Thoracic aorta (tissue), 2 donors: ENCODE measurements at regions not wholly inside any gene's neighbourhood (a gene's known extent, or its start where the extent isn't known, plus 50 kb on each side); places are given as distances from the start of the nearest gene placed in this dataset.

Experiments used
- ATAC-seq: fragments of 150-250 bp; one replicate; pipeline ENCODE4 v1.8.0; 2017; ENCODE audit warnings: low read depth; ENCODE audit not compliant: insufficient number of reproducible peaks, low FRiP score
- DNase-seq: peaks from one replicate; pipeline ENCODE4 v3.0.0-alpha.2; 2020; ENCODE audit warnings: low spot score
- H3K27ac ChIP-seq, 2 donors: fragments of 200-600 bp; sonication (generic); 1 replicate in 1 of 2; 2 replicates in 1 of 2; pipeline ENCODE4 v1.5.1; 2016; ENCODE audit warnings: mild to moderate bottlenecking in 2 of 2, moderate library complexity in 2 of 2
- H3K27me3 ChIP-seq: fragments of 200-600 bp; sonication (generic); replicated peaks from 2 replicates; pipeline ENCODE4 v1.6.0; 2016; ENCODE audit warnings: mild to moderate bottlenecking; ENCODE audit not compliant: insufficient read depth
- H3K36me3 ChIP-seq: fragments of 200-600 bp; sonication (generic); one replicate; pipeline ENCODE4 v1.5.1; 2016
- H3K4me1 ChIP-seq, 2 donors: fragments of 200-600 bp; sonication (generic); 1 replicate in 1 of 2; 2 replicates in 1 of 2; pipeline versions ENCODE4 v1.5.1 to v1.6.0; 2016; ENCODE audit warnings: low read depth in 2 of 2, mild to moderate bottlenecking in 1 of 2; ENCODE audit not compliant: control insufficient read depth in 1 of 2
- H3K4me3 ChIP-seq: fragments of 200-600 bp; sonication (generic); 2 replicates; pipeline ENCODE4 v1.5.1; 2016; ENCODE audit warnings: mild to moderate bottlenecking
- H3K9me3 ChIP-seq: fragments of 200-600 bp; sonication (generic); 2 replicates; pipeline ENCODE4 v1.5.1; 2016
- TF ChIP-seq, protein P1 (sequence below): fragments of 200-600 bp; sonication (generic); IDR thresholded peaks from one replicate; pipeline ENCODE4 v1.5.1; 2019; ENCODE audit warnings: antibody characterized with exemption

DNA sequence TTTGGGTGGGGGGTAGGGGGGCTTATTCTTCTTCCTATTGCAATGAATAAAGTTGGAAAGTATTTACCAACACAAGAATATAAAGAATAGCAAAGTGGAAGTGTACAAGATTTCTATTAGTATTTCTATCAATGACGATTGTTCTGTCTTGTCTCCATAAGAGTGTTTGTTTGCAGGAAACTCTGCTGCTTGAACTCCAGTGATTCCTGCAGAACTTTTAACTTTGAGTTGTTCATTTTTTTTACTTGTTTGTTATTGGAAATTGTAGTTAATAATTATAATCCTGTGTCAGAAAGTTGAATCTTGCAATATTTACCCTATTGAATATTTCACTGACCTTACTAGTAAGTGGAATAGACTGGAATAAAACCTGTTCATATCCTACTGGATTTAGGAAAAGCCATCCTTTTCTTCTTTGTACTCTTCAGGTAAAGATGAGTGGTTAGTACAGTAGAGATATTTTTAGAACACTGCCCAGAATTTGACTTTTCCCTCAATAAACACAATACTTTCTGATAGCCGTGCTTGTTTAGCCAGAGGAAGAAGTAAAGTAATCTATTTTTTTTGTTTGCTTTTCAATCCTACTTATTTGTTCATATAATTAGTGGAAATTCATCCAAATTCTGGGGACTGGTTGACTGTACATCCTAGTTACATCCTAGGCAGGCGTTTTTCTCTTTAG, 340.4 kb downstream of the TENT4A start:
- no peak overlapping the region for H3K27ac ChIP-seq
- H3K36me3 ChIP-seq = no peaks in the 10 kb centered on the region
- ATAC-seq (no peak), DNase-seq (no peak)
- no peak overlapping the region for H3K4me3 ChIP-seq
- no peaks in the 10 kb centered on the region for H3K4me1 ChIP-seq
- H3K9me3 ChIP-seq = no peaks in the 10 kb centered on the region
- H3K27me3 ChIP-seq = no peaks in the 10 kb centered on the region
- TF ChIP-seq, protein P1, sequence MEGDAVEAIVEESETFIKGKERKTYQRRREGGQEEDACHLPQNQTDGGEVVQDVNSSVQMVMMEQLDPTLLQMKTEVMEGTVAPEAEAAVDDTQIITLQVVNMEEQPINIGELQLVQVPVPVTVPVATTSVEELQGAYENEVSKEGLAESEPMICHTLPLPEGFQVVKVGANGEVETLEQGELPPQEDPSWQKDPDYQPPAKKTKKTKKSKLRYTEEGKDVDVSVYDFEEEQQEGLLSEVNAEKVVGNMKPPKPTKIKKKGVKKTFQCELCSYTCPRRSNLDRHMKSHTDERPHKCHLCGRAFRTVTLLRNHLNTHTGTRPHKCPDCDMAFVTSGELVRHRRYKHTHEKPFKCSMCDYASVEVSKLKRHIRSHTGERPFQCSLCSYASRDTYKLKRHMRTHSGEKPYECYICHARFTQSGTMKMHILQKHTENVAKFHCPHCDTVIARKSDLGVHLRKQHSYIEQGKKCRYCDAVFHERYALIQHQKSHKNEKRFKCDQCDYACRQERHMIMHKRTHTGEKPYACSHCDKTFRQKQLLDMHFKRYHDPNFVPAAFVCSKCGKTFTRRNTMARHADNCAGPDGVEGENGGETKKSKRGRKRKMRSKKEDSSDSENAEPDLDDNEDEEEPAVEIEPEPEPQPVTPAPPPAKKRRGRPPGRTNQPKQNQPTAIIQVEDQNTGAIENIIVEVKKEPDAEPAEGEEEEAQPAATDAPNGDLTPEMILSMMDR = no peak

DNA sequence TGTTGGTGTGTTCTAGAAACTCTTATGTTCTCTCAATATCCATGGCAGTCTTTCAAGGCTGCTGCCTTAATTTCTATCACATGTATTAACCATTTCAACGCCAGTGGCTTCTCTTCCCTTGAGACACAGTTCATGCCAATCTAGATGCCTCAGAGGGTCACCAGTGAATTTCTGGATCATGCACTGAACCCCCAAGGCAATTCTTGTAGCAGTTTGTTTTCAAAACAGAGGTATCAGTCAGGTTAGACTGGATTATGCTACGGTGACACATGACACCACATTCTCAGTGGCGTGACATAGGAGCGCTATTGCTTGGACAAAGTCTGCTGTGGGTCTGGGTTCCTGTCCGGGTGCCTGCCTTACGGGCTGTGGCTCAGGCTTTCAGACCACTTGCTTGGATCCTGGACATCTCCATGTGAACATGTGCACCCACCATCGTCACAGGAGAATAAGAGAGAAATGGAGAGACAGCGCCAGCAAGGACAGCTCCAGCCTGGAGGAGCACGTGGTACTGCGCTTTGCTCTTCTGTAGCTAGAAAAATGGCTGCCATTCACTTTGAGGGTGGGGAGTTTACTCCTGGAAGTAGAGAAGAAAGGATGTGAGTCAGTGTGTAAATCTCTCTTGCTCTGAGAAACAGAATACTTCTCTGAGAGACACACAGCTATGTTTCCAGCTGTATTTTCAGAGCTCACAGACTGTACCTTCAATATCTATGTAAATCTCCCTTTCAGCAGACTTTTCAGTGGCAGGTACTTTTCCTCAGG, 329.3 kb upstream of the ADCY2 start:
- H3K4me3 ChIP-seq = no peak overlapping the region
- no peaks in the 10 kb centered on the region for H3K4me1 ChIP-seq
- DNase-seq = no peak
- H3K9me3 ChIP-seq = no peaks in the 10 kb centered on the region
- TF ChIP-seq, protein P1 = no peak
- H3K27me3 ChIP-seq = no peaks in the 10 kb centered on the region
- no peak for ATAC-seq
- H3K27ac ChIP-seq = no peak overlapping the region
- no peaks in the 10 kb centered on the region for H3K36me3 ChIP-seq

DNA sequence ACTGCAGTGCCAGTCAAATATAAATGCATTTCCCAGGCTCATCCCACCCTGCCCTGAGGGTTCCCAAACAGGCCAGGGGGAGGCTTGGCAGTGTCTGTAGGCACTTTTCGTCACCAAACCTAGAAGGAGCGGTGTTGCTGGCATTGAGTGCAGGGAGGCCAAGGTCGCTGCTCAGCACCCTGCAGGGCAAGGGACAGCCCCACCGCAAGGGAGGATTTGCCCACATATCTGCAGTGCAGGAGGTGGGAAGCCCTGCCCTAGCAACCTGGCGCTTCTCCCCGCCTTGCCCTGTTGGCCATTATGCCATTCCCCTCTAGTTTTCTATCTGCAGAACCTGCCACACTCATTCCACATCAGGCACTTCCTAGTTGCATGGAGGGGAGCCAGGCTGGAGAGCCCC, 327.8 kb upstream of the ADCY2 start:
- H3K4me1 ChIP-seq = no peaks in the 10 kb centered on the region

DNA sequence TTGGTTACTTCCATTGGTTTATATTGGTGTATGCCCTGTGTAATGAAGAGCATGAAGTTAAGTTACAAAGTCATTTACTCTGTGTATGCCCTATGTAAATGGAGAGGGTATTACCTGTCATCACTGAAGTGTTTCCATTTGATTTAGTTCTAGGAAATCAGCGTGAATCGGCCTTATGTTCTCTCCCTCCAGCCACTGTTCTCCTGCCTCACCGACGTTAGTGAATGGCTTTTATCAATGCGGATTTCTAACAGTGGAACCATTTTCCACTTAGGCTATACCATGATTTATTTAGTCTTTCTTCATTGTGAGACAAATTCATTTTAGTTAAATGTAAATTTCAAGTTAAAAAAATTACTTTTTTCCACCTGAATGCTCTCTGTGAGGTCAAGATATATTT, 327.0 kb upstream of the ADCY2 start:
- TF ChIP-seq, protein P1 = no peak
- no peak overlapping the region for H3K27ac ChIP-seq
- H3K9me3 ChIP-seq = no peaks in the 10 kb centered on the region
- no peak for DNase-seq
- H3K4me3 ChIP-seq = no peak overlapping the region
- H3K27me3 ChIP-seq = no peaks in the 10 kb centered on the region
- no peaks in the 10 kb centered on the region for H3K4me1 ChIP-seq
- H3K36me3 ChIP-seq = no peaks in the 10 kb centered on the region
- no peak for ATAC-seq

More for the DNA sequence above, 327.8 kb upstream of the ADCY2 start:
- H3K36me3 ChIP-seq = no peaks in the 10 kb centered on the region
- no peaks in the 10 kb centered on the region for H3K27me3 ChIP-seq
- no peak overlapping the region for H3K27ac ChIP-seq
- ATAC-seq (no peak), DNase-seq (no peak)
- TF ChIP-seq, protein P1 = no peak
- H3K4me3 ChIP-seq = no peak overlapping the region
- no peaks in the 10 kb centered on the region for H3K9me3 ChIP-seq

DNA sequence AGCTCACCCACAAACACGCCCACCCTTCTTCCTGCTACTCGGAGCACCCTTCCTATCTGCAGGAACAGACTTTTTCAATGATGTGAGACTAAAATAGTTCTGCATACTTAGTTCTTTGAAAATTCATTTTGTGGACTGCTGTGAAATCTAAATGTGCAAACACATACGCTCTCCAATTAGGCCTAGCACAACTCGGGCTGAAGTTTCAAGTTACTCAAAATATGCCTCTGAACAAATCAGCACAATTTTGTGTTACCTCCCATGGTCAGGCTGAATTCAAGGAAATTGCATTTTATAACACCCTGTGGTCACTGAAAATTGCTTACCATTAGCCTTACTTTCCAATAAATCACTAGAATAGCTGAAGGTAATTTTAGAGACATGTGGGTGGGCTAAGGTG, 323.8 kb upstream of the ADCY2 start:
- H3K27me3 ChIP-seq = no peaks in the 10 kb centered on the region
- no peak overlapping the region for H3K27ac ChIP-seq
- TF ChIP-seq, protein P1 = no peak
- no peak for DNase-seq
- H3K36me3 ChIP-seq = no peaks in the 10 kb centered on the region
- H3K9me3 ChIP-seq = no peaks in the 10 kb centered on the region
- no peak overlapping the region for H3K4me3 ChIP-seq
- no peak for ATAC-seq
- H3K4me1 ChIP-seq = no peaks in the 10 kb centered on the region
